HG02759 (cell line): ENCODE measurements at regions not wholly inside any gene's neighbourhood (a gene's known extent, or its start where the extent isn't known, plus 50 kb on each side); places are given as distances from the start of the nearest gene placed in this dataset.
"Not testable (repeated sequence)": the region's sequence is repeated elsewhere in the genome, so short reads cannot be mapped to it uniquely, and the experiment has no call there.

Experiments used
- ATAC-seq: cut with Tn5 transposase; IDR thresholded peaks from one replicate; pipeline ENCODE4 v1.9.1; 2021; ENCODE audit warnings: mild to moderate bottlenecking, moderate library complexity; ENCODE audit not compliant: unreplicated experiment

- no peak for ATAC-seq
Observed at GRCh38 chr9:29245351-29245750, 1672.1 kb upstream of the C9orf72 start.

GRCh38 chr9:29270400-29270799 lies 1697.1 kb upstream of the C9orf72 start:
- ATAC-seq, result not testable (repeated sequence)

DNA sequence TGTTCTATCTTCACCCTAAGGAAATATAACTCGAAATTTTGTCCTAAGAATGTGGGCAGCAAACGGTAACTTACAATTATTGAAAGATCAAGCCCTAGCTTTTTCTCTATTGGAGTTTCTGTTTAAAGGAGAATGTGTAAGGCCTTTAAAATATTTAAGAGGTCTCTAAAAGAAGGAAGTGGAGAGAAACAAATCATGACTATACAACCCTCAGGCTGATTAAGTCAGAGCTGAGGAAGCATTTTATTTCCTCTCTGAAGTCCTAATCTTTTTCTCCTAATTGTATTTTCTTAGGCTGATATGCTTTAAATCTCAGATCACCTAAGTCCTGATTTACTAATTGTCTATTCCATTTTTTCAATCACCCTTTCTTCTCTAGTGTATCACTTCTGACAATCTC lies 1708.8 kb upstream of the C9orf72 start:
- no peak for ATAC-seq

DNA sequence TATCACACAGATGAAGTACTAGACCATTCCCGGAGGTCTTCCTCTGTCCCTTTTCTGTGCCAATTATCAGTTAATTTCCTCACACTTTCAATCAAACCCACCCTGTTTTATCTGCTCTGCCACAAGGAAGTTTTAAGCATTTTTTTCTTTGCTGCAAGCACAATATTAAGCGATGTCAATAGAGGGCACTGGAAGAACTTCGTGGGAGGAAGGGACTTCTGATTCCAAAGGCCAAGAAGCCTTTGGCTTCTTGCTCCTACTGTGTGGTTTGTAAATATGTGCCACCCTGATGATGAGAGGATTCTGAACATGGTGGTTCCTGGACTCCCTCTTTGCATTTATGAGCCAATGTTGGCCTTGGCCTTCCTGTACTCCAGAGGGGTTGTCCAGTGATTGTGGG lies 1712.5 kb upstream of the C9orf72 start:
- no peak for ATAC-seq

DNA sequence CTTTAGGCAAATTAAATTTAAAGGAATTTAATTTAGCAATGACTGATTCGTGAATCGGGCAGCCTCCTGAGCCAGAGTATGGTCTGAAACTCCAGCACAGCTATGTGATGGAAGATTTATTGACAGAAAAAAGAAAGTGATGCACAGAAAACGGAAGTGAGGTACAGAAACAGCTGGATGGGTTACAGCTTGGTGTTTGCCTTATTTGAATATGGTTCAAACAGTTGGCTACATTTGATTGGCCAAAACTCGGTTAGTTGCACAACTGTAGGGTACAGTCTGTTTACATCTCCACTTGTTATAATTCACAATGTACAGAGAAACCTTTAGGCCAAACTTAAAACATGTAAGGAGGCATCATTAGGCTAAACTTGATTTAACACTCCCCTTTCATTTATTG lies 1716.1 kb upstream of the C9orf72 start:
- no peak for ATAC-seq

DNA sequence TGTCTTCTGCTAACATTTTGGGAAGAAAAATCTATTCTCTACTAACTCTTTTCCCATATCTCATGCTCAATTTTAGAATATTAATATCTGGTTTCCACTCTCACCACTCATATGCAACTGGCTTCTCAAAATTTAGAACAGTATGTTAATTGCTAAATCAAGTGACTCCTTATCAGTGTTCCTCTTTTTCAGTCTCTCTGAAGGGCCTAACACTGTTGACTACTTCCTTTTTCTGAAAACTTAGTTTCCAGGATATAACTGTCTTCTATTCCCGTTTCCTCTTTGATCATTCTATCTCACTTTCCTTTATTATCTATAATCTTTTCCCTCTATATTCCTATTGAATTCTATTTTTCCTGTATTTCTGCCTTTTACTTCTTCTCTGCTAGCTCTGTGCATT lies 1717.2 kb upstream of the C9orf72 start:
- ATAC-seq, result no peak

DNA sequence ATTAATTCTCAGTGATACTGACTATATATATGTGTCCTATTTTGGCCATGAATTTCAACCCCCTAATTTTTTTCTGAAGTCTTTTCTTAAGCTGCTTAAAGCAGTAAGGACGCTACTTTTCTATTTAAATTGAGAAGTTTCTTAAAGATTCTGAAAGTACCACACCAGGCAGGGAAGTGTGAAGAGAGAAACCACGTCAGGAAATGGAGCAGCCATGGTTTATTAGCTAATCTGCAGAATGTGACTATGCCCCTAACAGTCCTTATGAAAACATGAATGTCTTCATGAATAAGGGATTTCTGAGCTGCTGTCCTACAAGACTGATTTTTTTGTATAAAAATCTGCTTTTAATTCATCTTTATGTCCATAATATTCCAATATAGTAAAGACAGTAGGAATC lies 1724.3 kb upstream of the C9orf72 start:
- ATAC-seq, result no peak

DNA sequence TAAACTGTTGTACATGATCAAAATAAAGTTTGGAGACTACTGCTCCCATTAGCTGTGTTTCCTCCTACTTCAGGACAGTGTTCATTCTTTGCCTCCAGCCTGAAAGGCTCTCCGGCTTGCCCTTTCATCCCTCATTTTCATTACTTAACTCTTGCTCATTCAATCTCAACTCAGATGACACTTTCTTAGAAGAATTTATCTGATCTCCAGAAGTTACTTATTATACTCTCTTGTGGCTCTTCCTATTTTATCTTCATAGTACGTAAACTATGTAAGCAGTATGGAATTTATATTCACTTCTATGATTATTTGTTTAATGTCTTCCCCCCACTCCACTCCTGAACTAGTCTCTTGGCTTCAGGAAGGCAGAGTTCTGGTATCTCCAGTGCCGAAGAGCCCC lies 1737.9 kb upstream of the C9orf72 start:
- ATAC-seq, result no peak

GRCh38 chr9:29312327-29312726 lies 1739.0 kb upstream of the C9orf72 start:
- ATAC-seq, result no peak

- no peak for ATAC-seq
Observed at GRCh38 chr9:29319736-29320513, 1746.6 kb upstream of the C9orf72 start.

DNA sequence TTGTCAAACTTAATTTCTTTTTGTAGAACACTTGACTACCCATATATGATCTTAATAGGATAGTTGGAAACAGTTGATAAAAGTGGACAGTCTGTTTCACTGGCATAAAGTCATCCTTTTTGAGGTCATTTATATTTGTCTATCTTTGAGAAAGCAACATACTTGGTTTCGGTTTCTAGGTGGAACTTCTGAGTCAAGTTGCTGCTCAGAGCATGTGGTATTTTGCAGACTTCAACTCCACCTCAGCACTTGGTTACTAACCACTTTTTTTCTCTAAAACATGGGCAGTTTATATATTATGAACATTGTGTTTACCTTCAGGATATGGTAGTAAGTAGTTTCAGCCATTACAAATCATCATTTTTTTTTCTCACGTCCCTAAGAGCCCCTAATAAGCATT lies 1749.0 kb upstream of the C9orf72 start:
- ATAC-seq, result no peak

DNA sequence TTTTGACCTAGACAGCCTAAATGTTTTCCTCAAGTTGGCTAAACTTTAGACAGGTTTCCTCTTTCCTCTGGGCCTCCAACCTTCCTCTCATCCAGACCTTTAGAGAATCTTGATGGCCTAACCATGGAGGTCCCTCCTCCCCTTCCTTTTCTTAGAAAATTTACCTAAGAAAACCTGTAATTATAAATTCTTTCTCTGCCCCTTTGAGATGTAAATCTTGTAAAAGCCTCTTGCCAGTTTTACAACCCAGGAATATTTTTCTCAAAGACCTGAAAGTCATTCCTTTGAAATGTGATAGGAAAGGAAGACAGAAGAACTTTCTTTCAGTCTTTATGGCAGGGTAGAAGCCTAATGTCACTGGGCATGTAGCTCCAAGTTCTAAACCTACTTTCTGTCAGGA lies 1752.6 kb upstream of the C9orf72 start:
- no peak for ATAC-seq

- no peak for ATAC-seq
Observed at GRCh38 chr9:29332789-29333188, 1759.5 kb upstream of the C9orf72 start.

DNA sequence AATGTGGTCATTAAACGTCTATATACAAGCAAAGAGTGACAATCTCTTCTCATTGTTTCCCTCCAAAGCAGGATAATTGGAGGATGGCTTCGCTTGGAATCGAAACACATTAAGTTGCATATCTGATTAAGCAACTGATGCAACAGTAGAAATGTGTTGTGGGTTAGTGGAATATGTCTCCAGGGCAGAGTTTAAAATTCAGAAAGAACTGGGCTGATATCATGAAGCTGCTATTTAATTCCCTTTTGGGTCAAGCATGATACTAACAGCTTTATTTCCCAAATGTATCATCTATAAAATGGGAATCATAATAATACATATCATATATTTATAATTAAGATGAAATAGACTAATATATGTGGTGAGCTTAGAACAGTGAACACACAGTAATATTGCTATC lies 1763.0 kb upstream of the C9orf72 start:
- ATAC-seq, result no peak

DNA sequence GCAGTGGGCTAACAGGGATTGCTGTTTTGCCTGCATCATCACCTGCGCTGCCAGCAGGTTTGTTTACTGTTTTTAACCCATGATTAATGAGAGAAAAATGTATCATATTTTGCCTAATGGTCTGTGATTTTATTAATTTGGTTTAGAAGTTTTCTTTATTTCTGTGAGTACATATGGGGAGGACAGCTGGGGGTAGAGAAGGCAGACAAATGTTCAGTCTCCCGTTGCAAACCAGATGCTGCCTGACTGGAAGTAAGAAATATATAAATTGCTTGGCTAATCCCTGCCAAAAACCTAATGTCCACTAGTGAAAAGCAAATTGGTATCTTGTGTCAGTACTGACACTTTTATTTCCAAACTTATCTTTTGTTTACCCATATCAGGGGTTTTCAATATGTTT lies 1766.1 kb upstream of the C9orf72 start:
- ATAC-seq, result no peak

- no peak for ATAC-seq
Observed at GRCh38 chr9:29348999-29349398, 1775.7 kb upstream of the C9orf72 start.

DNA sequence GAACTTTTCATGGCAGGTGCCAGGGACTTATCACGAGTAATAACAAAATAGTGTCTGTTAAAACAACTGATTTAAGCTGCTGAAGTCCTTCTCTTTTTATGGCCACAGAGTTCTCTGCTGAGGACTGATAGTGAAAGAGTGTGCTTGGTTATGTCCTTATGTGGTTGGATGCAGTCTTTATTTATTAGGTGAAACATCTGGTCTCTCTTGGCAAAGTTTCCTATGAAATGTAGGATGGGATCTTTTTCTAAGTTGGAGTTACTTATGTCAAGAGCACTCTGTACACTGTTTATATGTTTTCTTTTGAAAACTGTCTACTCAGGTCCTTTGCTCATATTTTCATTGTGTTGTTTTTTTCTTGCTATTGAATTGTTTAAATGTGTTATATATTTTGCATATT lies 1816.1 kb upstream of the C9orf72 start:
- ATAC-seq, result no peak

DNA sequence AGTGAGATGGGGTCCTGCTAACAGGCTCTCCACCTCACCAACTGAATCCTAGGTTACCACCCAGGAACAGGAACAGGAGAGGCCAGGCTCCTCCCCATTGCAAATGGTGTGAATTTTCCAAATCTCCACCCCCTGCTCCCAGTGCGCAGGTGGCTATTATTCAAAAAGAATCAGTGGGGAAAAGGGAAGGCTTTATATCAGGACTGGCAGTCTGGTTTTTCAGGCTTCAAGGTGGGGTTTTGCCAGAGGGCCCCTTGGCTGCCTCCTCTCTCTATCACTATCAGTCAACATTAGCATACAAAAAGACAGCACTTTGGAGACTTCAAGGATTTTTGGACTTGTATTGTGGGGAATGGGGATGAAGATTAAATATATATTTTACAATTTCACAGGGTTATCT lies 1817.6 kb upstream of the C9orf72 start:
- no peak for ATAC-seq

GRCh38 chr9:29393064-29393463 lies 1819.8 kb upstream of the C9orf72 start:
- no peak for ATAC-seq

DNA sequence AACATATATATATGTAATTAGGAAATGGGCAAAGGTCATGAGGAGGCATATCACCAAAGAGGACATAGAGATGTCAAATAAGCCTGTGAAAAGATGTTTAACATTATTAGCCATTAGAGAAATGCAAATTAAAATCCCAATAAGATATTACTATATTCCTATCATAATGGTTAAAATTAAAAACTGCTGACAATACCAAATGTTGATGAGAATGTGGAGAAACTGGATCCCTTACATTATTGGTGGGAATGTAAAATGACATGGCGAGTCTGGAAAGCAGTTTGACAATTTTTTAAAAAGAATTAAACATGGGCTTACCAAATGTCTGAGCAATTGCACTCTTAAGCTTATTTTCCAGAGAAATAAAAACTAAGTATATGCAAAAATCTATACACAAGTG lies 1821.6 kb upstream of the C9orf72 start:
- no peak for ATAC-seq

- no peak for ATAC-seq
Observed at GRCh38 chr9:29397148-29397547, 1823.9 kb upstream of the C9orf72 start.

- no peak for ATAC-seq
Observed at GRCh38 chr9:29416204-29416603, 1842.9 kb upstream of the C9orf72 start.

DNA sequence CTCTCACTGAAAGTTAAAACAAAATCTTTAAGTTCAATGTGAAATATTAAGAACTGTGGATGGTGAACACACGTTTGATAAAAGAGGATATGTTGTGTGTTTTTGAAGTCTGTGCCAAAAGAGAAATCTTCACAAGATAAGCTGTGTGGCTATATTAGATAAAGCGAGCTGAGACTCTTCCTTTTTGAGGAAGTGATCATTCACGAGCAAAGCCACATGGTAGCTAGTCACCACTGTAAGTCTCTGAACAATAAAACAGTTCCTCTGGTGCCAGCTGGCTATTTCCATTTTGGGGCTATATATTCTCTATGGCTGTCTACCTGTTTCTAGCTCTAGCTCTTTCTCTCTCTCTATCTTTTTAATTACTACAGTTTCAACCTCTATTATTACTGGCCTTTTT lies 1849.2 kb upstream of the C9orf72 start:
- ATAC-seq, result no peak
